Esophagus squamous epithelium (tissue), 5 donors: ENCODE measurements at regions not wholly inside any gene's neighbourhood (a gene's known extent, or its start where the extent isn't known, plus 50 kb on each side); places are given as distances from the start of the nearest gene placed in this dataset.

ENCODE experiments used
- DNase-seq: peaks from one replicate; lab custom pipeline; 2025; lab: John Stamatoyannopoulos, UW
- H3K27ac ChIP-seq, 4 donors: fragments of 200-600 bp; sonication (generic); one replicate each; pipeline ENCODE4 v1.5.1; 2016 to 2019; ENCODE audit warnings: mild to moderate bottlenecking in 1 of 4
- H3K27me3 ChIP-seq, 4 donors: fragments of 200-600 bp; sonication (generic); 1 replicate in 3 of 4; 2 replicates in 1 of 4; pipeline versions ENCODE4 v1.5.1 to v1.6.0; 2017 to 2021; ENCODE audit warnings: antibody characterized with exemption in 1 of 4
- H3K36me3 ChIP-seq, 3 donors: fragments of 200-600 bp; sonication (generic); one replicate each; pipeline ENCODE4 v1.5.1; 2016 to 2019
- H3K4me1 ChIP-seq, 3 donors: fragments of 200-600 bp; sonication (generic); one replicate each; pipeline ENCODE4 v1.5.1; 2017 to 2019
- H3K4me3 ChIP-seq, 4 donors: fragments of 200-600 bp; sonication (generic); 1 replicate in 3 of 4; 2 replicates in 1 of 4; pipeline ENCODE4 v1.5.1; 2016 to 2019; ENCODE audit warnings: mild to moderate bottlenecking in 2 of 4, moderate library complexity in 1 of 4
- H3K9me3 ChIP-seq, 3 donors: fragments of 200-600 bp; sonication (generic); one replicate each; pipeline ENCODE4 v1.5.1; 2016 to 2019
- POLR2A ChIP-seq, 4 donors: fragments of 450-650 bp; IDR thresholded peaks; one replicate each; pipeline ENCODE4 v1.6.1; 2017; ENCODE audit warnings: antibody characterized with exemption in 4 of 4, mild to moderate bottlenecking in 4 of 4, moderate library complexity in 3 of 4
- WGBS, 2 donors: methylation state at CpG; one replicate each; pipeline ENCODE4 v1.1.5; 2018; 5-methylcytosine and 5-hydroxymethylcytosine counted together
- intact Hi-C: fragments of 100-400 bp; cut with DNase I; formaldehyde crosslinking; loops from one replicate; pipeline ENCODE4 v1.15.0; 2022
- TF ChIP-seq, protein P1 (sequence below), 6 experiments: fragments of 450-650 bp in 4 of 6; fragments of 200-600 bp in 2 of 6; sonication (generic) in 2 of 6; IDR thresholded peaks; one replicate each; pipeline ENCODE4 v1.5.1; 2016 to 2019; ENCODE audit warnings: antibody characterized with exemption in 6 of 6, mild to moderate bottlenecking in 4 of 6, moderate library complexity in 4 of 6
- donor health status: DM: yes; HTN: yes; CAD: no.

DNA sequence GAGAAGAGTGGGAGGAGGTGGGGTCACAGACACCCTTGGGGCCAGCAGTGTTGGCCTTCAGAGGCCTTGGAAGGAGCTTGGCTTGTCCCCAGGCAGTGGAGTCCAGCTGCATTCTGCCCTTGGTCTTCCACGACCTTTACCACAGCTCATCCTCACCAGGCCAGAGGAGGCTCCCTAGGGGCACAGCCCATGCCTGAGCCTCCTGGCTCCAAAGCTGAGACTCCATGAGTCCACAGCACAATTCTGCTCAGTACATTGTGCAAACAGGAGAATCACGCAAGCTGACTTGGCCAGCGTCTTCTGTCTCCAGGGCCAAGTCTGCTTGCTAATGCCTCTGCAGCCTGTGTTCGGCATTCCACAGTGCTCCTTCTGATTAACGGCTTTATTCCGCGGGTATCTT lies 337.2 kb downstream of the SMOC2 start:
- peak overlapping the region in 1 of 4 donors; percentile 39 for H3K27ac ChIP-seq
- intact Hi-C loops: no loop called here
- no peaks in the 10 kb centered on the region for H3K27me3 ChIP-seq
- no peaks in the 10 kb centered on the region for H3K36me3 ChIP-seq
- 64 to 70% methylated on average over 7 of the region's 7 CpGs for WGBS, 2 donors
- H3K4me1 ChIP-seq: peaks cover 0 to 5% (median 4%) of the 10 kb centered on the region in 3 donors
- TF ChIP-seq POLR2A (IDR thresholded peaks at IDR 0.05): no peak
- TF ChIP-seq, protein P1, sequence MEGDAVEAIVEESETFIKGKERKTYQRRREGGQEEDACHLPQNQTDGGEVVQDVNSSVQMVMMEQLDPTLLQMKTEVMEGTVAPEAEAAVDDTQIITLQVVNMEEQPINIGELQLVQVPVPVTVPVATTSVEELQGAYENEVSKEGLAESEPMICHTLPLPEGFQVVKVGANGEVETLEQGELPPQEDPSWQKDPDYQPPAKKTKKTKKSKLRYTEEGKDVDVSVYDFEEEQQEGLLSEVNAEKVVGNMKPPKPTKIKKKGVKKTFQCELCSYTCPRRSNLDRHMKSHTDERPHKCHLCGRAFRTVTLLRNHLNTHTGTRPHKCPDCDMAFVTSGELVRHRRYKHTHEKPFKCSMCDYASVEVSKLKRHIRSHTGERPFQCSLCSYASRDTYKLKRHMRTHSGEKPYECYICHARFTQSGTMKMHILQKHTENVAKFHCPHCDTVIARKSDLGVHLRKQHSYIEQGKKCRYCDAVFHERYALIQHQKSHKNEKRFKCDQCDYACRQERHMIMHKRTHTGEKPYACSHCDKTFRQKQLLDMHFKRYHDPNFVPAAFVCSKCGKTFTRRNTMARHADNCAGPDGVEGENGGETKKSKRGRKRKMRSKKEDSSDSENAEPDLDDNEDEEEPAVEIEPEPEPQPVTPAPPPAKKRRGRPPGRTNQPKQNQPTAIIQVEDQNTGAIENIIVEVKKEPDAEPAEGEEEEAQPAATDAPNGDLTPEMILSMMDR (IDR thresholded peaks at IDR 0.05): no peak
- DNase-seq: no peak
- H3K9me3 ChIP-seq: peaks cover 0 to 15% (median 0%) of the 10 kb centered on the region in 3 donors
- no peak overlapping the region for H3K4me3 ChIP-seq

DNA sequence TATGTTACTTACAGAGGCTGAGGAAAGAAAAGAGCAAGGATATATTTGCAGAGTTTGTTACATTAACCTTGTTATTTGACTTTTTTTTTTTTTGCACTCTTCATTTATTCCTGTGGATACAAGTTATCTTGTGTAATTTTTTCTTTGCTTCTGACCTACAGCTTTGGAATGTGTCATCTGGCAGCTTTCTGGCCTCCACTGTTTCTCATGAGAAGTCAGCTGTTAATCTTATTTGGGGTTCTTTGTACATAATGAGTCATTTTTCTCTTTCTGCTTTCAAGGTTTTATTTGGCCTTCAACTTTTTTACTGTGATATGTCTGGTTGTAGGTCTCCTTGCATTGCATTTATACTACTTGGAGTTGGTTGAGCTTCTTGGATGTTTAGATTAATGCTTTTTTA lies 333.4 kb downstream of the SMOC2 start:
- no peak for DNase-seq
- Histone ChIP-seq H3K4me1 (peaks cover 0 to 5% (median 4%) of the 10 kb centered on the region in 3 donors), H3K36me3 (no peaks in the 10 kb centered on the region), H3K9me3 (peaks cover 0 to 18% (median 0%) of the 10 kb centered on the region in 3 donors), H3K27ac (no peak overlapping the region), H3K27me3 (no peaks in the 10 kb centered on the region), H3K4me3 (no peak overlapping the region)
- intact Hi-C loops: no loop called here
- TF ChIP-seq POLR2A (IDR thresholded peaks at IDR 0.05): no peak
- TF ChIP-seq, protein P1 (IDR thresholded peaks at IDR 0.05): no peak

DNA sequence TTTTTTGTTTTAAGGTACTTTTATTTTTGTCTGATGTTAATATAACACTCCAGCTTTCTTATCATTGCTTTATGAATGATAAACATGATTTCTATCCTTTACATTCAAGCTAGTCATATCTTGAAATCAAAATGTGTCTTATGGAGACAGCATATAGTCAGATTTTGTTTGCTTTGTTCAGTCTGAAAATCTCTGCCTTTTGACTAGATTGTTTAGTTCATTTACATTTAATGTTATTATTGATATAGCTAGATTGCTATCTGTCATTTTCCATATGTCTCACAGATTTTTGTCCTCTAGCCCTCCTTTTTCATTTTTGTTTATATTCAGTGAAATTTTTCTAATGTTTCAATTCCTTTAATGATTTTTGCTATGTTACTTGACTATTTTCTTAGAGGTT lies 332.8 kb downstream of the SMOC2 start:
- no peak overlapping the region for H3K27ac ChIP-seq
- no peak overlapping the region for H3K4me3 ChIP-seq
- H3K27me3 ChIP-seq: no peaks in the 10 kb centered on the region
- H3K9me3 ChIP-seq: peaks cover 0 to 18% (median 0%) of the 10 kb centered on the region in 3 donors
- DNase-seq: no peak
- peaks cover 0 to 5% (median 4%) of the 10 kb centered on the region in 3 donors for H3K4me1 ChIP-seq
- no peaks in the 10 kb centered on the region for H3K36me3 ChIP-seq
- intact Hi-C loops: no loop called here
- TF ChIP-seq POLR2A (IDR thresholded peaks at IDR 0.05): no peak
- TF ChIP-seq, protein P1 (IDR thresholded peaks at IDR 0.05): no peak

DNA sequence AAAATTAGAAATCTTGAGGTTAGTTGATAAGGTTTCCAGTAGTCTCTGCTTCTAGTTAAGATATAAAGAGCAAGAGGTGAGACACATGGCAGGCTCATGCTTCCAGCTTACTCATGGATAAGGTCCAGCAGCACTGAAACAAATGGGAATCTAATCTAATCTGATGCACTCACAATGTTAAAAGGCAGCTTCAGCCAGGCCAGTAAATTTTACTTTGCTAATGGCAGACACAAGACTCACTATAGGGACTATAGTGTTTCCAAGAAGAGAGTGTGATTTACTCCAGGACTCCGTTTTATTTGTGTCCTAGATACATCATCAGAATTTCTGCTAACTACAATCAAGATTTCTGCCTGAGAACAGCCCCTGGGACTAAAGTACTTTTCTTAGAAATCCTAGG lies 324.8 kb downstream of the SMOC2 start:
- no peaks in the 10 kb centered on the region for H3K36me3 ChIP-seq
- intact Hi-C loops: no loop called here
- no peaks in the 10 kb centered on the region for H3K4me1 ChIP-seq
- no peak for DNase-seq
- H3K4me3 ChIP-seq: no peak overlapping the region
- WGBS, 2 donors: 11 to 39% methylated on average over 1 of the region's 1 CpG
- no peaks in the 10 kb centered on the region for H3K9me3 ChIP-seq
- no peak overlapping the region for H3K27ac ChIP-seq
- no peaks in the 10 kb centered on the region for H3K27me3 ChIP-seq
- TF ChIP-seq POLR2A (IDR thresholded peaks at IDR 0.05): no peak
- TF ChIP-seq, protein P1 (IDR thresholded peaks at IDR 0.05): no peak

DNA sequence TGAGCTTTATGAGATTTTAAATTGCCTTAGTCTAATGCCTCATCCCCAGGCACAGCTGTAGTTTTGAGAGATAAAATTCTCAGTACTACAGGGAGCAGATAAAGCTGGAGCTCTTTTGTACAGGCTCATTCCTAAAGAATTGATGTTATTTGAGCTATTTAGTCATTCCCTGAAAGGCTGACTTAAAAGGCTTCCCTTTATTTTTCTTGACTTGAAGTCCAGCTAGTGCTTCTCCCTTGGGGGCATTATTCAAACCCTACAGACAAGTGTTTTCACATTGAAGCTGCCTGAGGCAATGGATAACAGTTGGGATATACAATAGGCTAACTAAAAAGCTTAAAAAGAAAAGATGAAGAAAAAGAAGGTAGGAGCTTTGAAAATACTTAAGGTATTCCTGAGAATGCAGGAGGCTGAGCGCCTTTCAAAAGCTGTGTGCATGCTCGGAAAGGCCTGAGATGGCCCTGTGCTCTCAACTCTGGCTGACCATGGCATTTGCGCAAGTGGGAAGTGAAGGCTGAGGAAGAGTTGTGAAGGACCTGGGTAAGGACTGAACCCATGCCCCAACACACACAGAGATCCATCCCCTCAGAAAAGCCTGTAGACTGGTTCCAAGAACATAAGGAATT lies 315.1 kb downstream of the SMOC2 start:
- no peak for DNase-seq
- no peaks in the 10 kb centered on the region for H3K36me3 ChIP-seq
- no peaks in the 10 kb centered on the region for H3K9me3 ChIP-seq
- WGBS, 2 donors: 83 to 92% methylated on average over 3 of the region's 3 CpGs
- intact Hi-C loops: no loop called here
- TF ChIP-seq, protein P1 (IDR thresholded peaks at IDR 0.05): no peak
- no peak for TF ChIP-seq POLR2A (IDR thresholded peaks at IDR 0.05)
- H3K4me1 ChIP-seq: no peaks in the 10 kb centered on the region
- H3K4me3 ChIP-seq: no peak overlapping the region
- no peak overlapping the region for H3K27ac ChIP-seq
- no peaks in the 10 kb centered on the region for H3K27me3 ChIP-seq
